ENCODE measurements at regions not wholly inside any gene's neighbourhood (a gene's known extent, or its start where the extent isn't known, plus 50 kb on each side); places are given as distances from the start of the nearest gene placed in this dataset.

DNA sequence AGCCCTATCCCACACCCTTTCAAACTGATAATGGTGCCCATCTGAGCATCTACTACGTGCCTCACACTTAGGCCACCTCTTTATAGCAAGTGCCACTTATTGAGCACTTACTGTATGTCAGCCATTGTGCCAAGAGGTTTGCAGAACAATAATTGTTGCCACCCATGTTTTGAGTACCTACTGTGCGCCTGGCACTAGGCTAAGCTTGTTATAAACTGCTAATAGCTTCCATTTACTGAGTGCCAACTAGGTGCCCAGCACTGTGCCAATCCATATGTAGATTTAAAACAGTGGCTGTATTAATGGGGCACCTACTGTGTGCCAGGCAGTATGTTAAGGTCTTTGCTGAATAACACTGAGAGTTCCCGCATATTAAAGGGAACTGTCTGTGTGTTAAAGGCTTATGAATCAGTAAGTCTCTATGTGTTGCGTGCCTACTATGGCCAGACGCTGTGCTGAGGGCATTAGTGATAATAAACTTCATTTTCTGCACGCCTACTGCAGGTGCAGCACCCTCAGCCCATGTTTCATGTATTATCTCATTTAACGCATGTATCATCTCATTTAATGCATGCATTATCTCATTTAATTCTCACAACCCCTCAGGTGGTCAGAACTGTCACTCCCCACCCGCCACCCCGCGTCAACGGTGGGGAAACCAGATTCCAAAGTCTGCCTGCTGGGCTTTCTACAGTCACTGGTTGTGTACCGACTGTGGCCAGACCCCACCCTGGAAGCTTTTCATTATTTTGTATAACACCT lies 105.0 kb downstream of the PTPRS start:
- intact Hi-C loops (cut with DNase I) = no loop called here
- no peaks in the 10 kb centered on the region for H3K27me3 ChIP-seq (ENCODE audit: control insufficient read depth, insufficient read depth, low read length)
- no peak for DNase-seq
- H3K27ac ChIP-seq (ENCODE audit: low read depth in 2 of 2, low read length in 2 of 2) = no peak overlapping the region
- no peaks in the 10 kb centered on the region for H3K4me1 ChIP-seq (ENCODE audit: control insufficient read depth in 2 of 3, insufficient read depth in 2 of 3, low read depth in 1 of 3, low read length in 3 of 3)
- TF ChIP-seq, protein P1, sequence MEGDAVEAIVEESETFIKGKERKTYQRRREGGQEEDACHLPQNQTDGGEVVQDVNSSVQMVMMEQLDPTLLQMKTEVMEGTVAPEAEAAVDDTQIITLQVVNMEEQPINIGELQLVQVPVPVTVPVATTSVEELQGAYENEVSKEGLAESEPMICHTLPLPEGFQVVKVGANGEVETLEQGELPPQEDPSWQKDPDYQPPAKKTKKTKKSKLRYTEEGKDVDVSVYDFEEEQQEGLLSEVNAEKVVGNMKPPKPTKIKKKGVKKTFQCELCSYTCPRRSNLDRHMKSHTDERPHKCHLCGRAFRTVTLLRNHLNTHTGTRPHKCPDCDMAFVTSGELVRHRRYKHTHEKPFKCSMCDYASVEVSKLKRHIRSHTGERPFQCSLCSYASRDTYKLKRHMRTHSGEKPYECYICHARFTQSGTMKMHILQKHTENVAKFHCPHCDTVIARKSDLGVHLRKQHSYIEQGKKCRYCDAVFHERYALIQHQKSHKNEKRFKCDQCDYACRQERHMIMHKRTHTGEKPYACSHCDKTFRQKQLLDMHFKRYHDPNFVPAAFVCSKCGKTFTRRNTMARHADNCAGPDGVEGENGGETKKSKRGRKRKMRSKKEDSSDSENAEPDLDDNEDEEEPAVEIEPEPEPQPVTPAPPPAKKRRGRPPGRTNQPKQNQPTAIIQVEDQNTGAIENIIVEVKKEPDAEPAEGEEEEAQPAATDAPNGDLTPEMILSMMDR (IDR thresholded peaks at IDR 0.05; ENCODE audit: borderline replicate concordance, extremely low read depth, insufficient read depth) = no peak
- peaks cover 3 to 8% (median 8%) of the 10 kb centered on the region in 3 donors for H3K36me3 ChIP-seq (ENCODE audit: control insufficient read depth in 2 of 3, insufficient read depth in 3 of 3, low read length in 3 of 3)
- no peak overlapping the region for H3K9ac ChIP-seq (ENCODE audit: low read length in 3 of 3)
- FAIRE-seq = no peak
- no peaks in the 10 kb centered on the region for H3K9me3 ChIP-seq (ENCODE audit: control insufficient read depth in 2 of 3, insufficient read depth in 1 of 3, low read length in 3 of 3)
- no peak overlapping the region for H3K4me3 ChIP-seq (ENCODE audit: low read length in 3 of 3)

DNA sequence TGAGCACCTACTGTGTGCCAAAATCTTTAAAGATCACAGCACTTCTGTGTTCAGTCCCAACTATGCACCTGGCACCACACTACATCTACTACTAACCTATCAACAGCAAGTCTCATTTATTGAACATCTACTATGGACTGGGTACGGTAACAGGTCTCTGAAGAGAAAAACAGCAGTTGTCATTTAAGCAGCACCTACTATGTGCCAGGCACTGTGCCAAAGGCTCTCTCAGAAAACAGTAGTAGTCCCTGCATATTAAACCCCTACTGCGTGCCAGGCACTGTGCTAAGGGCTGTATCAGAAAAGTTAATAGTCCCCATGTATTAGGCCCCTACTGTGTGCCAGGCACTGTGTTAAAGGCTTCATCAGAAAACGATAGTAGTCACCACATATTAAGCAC lies 106.2 kb downstream of the PTPRS start:
- no peak overlapping the region for H3K4me3 ChIP-seq (ENCODE audit: low read length in 3 of 3)
- H3K36me3 ChIP-seq (ENCODE audit: control insufficient read depth in 2 of 3, insufficient read depth in 3 of 3, low read length in 3 of 3) = peaks cover 3 to 6% (median 4%) of the 10 kb centered on the region in 3 donors
- no peak overlapping the region for H3K27ac ChIP-seq (ENCODE audit: low read depth in 2 of 2, low read length in 2 of 2)
- no peaks in the 10 kb centered on the region for H3K9me3 ChIP-seq (ENCODE audit: control insufficient read depth in 2 of 3, insufficient read depth in 1 of 3, low read length in 3 of 3)
- no peaks in the 10 kb centered on the region for H3K27me3 ChIP-seq (ENCODE audit: control insufficient read depth, insufficient read depth, low read length)
- FAIRE-seq (no peak), DNase-seq (no peak)
- intact Hi-C loops (cut with DNase I) = no loop called here
- H3K9ac ChIP-seq (ENCODE audit: low read length in 3 of 3) = no peak overlapping the region
- TF ChIP-seq, protein P1 (IDR thresholded peaks at IDR 0.05; ENCODE audit: borderline replicate concordance, extremely low read depth, insufficient read depth) = no peak
- no peaks in the 10 kb centered on the region for H3K4me1 ChIP-seq (ENCODE audit: control insufficient read depth in 2 of 3, insufficient read depth in 2 of 3, low read depth in 1 of 3, low read length in 3 of 3)

DNA sequence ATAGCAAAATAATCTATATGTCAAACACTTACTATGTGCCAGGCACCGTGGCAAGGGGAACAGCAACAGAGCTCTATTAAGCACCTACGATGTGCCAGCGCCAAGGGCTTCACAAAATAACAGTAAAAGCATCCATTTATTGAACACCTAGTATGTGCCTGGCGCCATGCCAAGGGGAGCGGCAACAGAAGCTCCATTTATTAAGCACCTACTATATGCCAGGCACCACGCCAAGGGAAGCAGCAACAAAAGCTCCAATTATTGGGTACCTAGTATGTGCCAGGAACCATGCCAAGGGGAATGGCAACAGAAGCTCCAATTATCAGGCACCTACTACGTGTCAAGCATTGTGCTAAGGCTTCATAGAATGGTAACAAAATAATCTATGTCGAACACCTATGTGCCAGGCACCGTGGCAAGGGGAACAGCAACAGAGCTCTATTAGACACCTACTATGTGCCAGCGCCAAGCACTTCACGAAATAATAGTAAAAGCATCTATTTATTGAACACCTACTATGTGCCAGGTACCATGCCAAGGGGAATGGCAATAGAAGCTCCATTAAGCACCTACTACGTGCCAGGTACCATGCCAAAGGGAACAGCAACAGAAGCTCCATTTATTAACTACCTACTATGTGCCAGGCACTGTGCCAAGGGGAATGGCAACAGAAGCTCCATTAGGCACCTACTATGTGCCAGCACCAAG lies 107.7 kb downstream of the PTPRS start:
- FAIRE-seq = no peak
- no peak overlapping the region for H3K9ac ChIP-seq (ENCODE audit: low read length in 3 of 3)
- no peak for DNase-seq
- TF ChIP-seq, protein P1 (IDR thresholded peaks at IDR 0.05; ENCODE audit: borderline replicate concordance, extremely low read depth, insufficient read depth) = no peak
- no peak overlapping the region for H3K27ac ChIP-seq (ENCODE audit: low read depth in 2 of 2, low read length in 2 of 2)
- H3K4me1 ChIP-seq (ENCODE audit: control insufficient read depth in 2 of 3, insufficient read depth in 2 of 3, low read depth in 1 of 3, low read length in 3 of 3) = no peaks in the 10 kb centered on the region
- peaks cover 0 to 3% (median 2%) of the 10 kb centered on the region in 3 donors for H3K36me3 ChIP-seq (ENCODE audit: control insufficient read depth in 2 of 3, insufficient read depth in 3 of 3, low read length in 3 of 3)
- H3K27me3 ChIP-seq (ENCODE audit: control insufficient read depth, insufficient read depth, low read length) = no peaks in the 10 kb centered on the region
- no peak overlapping the region for H3K4me3 ChIP-seq (ENCODE audit: low read length in 3 of 3)
- intact Hi-C loops (cut with DNase I) = no loop called here
- no peaks in the 10 kb centered on the region for H3K9me3 ChIP-seq (ENCODE audit: control insufficient read depth in 2 of 3, insufficient read depth in 1 of 3, low read length in 3 of 3)
